H1 (cell line): ENCODE measurements at regions not wholly inside any gene's neighbourhood (a gene's known extent, or its start where the extent isn't known, plus 50 kb on each side); places are given as distances from the start of the nearest gene placed in this dataset.

Experiments
- CTCF ChIA-PET: fragments of 300-600 bp; sonication (Branson Sonifier 250); formaldehyde crosslinking; loops from one replicate; lab custom pipeline; 2021; ENCODE audit not compliant: partially characterized antibody; lab: Charles Lee
- POLR2A ChIA-PET: fragments of 300-600 bp; sonication (Branson Sonifier 250); formaldehyde crosslinking; loops from one replicate; lab custom pipeline; 2021; ENCODE audit warnings: inconsistent platforms; ENCODE audit not compliant: partially characterized antibody; lab: Charles Lee
- DNase-seq, 2 experiments: peaks; one replicate each; pipeline versions ENCODE4 v3.0.0 to v3.0.0-alpha.2; 2010 to 2022; ENCODE audit warnings: low spot score in 2 of 2, low read depth in 1 of 2, mixed read lengths in 1 of 2
- FAIRE-seq: peaks from 2 replicates; lab custom pipeline; 2011; peaks lifted over from hg19 to GRCh38; lab: Jason Lieb, UNC
- H2AFZ ChIP-seq: 2 replicates; pipeline ENCODE4 v1.8.1; 2012; ENCODE audit warnings: low read length, inconsistent platforms
- H2AK5ac ChIP-seq: 2 replicates; pipeline ENCODE4 v1.6.1; 2013; ENCODE audit warnings: low read depth, low read length
- H2BK120ac ChIP-seq: replicated peaks from 2 replicates; pipeline ENCODE3; 2013; ENCODE audit warnings: low read depth, low read length, inconsistent platforms
- H2BK12ac ChIP-seq: 2 replicates; pipeline ENCODE4 v1.6.1; 2013; ENCODE audit warnings: low read depth, low read length
- H2BK15ac ChIP-seq: 2 replicates; pipeline ENCODE4 v1.6.1; 2013; ENCODE audit warnings: low read length
- H2BK20ac ChIP-seq: 2 replicates; pipeline ENCODE4 v1.6.1; 2013; ENCODE audit warnings: low read length
- H2BK5ac ChIP-seq: 2 replicates; pipeline ENCODE4 v1.6.1; 2013; ENCODE audit warnings: low read depth, low read length
- H3K14ac ChIP-seq: 2 replicates; pipeline ENCODE4 v1.6.1; 2013; ENCODE audit warnings: inconsistent platforms; ENCODE audit not compliant: insufficient read length
- H3K18ac ChIP-seq: 2 replicates; pipeline ENCODE4 v1.6.1; 2013; ENCODE audit warnings: low read length; ENCODE audit errors: extremely low read depth
- H3K23ac ChIP-seq: 2 replicates; pipeline ENCODE4 v1.6.1; 2013; ENCODE audit warnings: inconsistent platforms; ENCODE audit not compliant: insufficient read length
- H3K23me2 ChIP-seq: 2 replicates; pipeline ENCODE4 v1.6.1; 2013; ENCODE audit warnings: low read depth, low read length
- H3K27ac ChIP-seq: 2 replicates; pipeline ENCODE4 v1.6.1; 2011; ENCODE audit warnings: low read depth, low read length, inconsistent platforms
- H3K27me3 ChIP-seq, 4 experiments: replicated peaks in 1 of 4; 1 replicate in 1 of 4; 2 replicates in 3 of 4; pipeline versions ENCODE4 v1.6.1 to v1.8.1; 2011 to 2013; ENCODE audit warnings: low read length in 3 of 4, mild to moderate bottlenecking in 3 of 4, inconsistent platforms in 2 of 4, mixed read lengths in 2 of 4, moderate library complexity in 1 of 4; ENCODE audit not compliant: control insufficient read depth in 3 of 4, insufficient read depth in 3 of 4; ENCODE audit errors: extremely low read depth in 1 of 4
- H3K36me3 ChIP-seq, 4 experiments: 2 replicates each; pipeline versions ENCODE4 v1.6.1 to v1.8.1; 2011 to 2013; ENCODE audit warnings: mild to moderate bottlenecking in 4 of 4, low read length in 3 of 4, moderate library complexity in 2 of 4, control low read depth in 1 of 4, inconsistent platforms in 1 of 4; ENCODE audit not compliant: insufficient read depth in 4 of 4, control insufficient read depth in 2 of 4
- H3K4ac ChIP-seq: replicated peaks from 2 replicates; pipeline ENCODE3; 2013; ENCODE audit warnings: low read length, low read depth, mixed read lengths, inconsistent platforms; ENCODE audit not compliant: insufficient read length
- H3K4me1 ChIP-seq, 4 experiments: replicated peaks in 1 of 4; 1 replicate in 1 of 4; 2 replicates in 3 of 4; pipeline versions ENCODE4 v1.6.1 to v1.8.1; 2011 to 2013; ENCODE audit warnings: low read length in 3 of 4, inconsistent platforms in 2 of 4, mixed read lengths in 1 of 4; ENCODE audit not compliant: insufficient read depth in 4 of 4, control insufficient read depth in 3 of 4
- H3K4me2 ChIP-seq, 2 experiments: 2 replicates each; pipeline versions ENCODE4 v1.6.1 to v1.8.1; 2011 to 2013; ENCODE audit warnings: low read depth in 2 of 2, low read length in 2 of 2, control low read depth in 1 of 2, inconsistent platforms in 1 of 2, mild to moderate bottlenecking in 1 of 2; ENCODE audit not compliant: insufficient read depth in 1 of 2
- H3K4me3 ChIP-seq, 4 experiments: fragments of 200-600, 300-600 bp in 1 of 4; sonication (generic), shearing (Covaris generic), sonication (Bioruptor Twin) in 1 of 4; 2 replicates each; pipeline versions ENCODE4 v1.5.1 to v1.8.1; 2011 to 2016; ENCODE audit warnings: low read length in 4 of 4, low read depth in 3 of 4, control low read depth in 2 of 4, inconsistent platforms in 2 of 4, mild to moderate bottlenecking in 2 of 4, mixed read lengths in 1 of 4, moderate library complexity in 1 of 4; ENCODE audit not compliant: insufficient read depth in 2 of 4; ENCODE audit errors: extremely low read depth in 1 of 4
- H3K56ac ChIP-seq: replicated peaks from 2 replicates; pipeline ENCODE3; 2013; ENCODE audit warnings: low read depth, mild to moderate bottlenecking, mixed read lengths, low read length, inconsistent platforms; ENCODE audit not compliant: insufficient read length
- H3K79me1 ChIP-seq: 2 replicates; pipeline ENCODE4 v1.6.1; 2013; ENCODE audit warnings: low read depth, low read length, control low read depth
- H3K79me2 ChIP-seq, 2 experiments: 2 replicates each; pipeline versions ENCODE4 v1.6.1 to v1.8.1; 2012 to 2013; ENCODE audit warnings: low read length in 2 of 2, mild to moderate bottlenecking in 2 of 2, inconsistent platforms in 1 of 2; ENCODE audit not compliant: insufficient read depth in 2 of 2, control insufficient read depth in 1 of 2
- H3K9ac ChIP-seq, 4 experiments: replicated peaks in 1 of 4; 1 replicate in 1 of 4; 2 replicates in 3 of 4; pipeline versions ENCODE4 v1.6.1 to v1.8.1; 2011 to 2013; ENCODE audit warnings: low read depth in 3 of 4, low read length in 3 of 4, control low read depth in 2 of 4, mild to moderate bottlenecking in 2 of 4, moderate library complexity in 2 of 4, inconsistent platforms in 1 of 4; ENCODE audit errors: extremely low read depth in 1 of 4
- H3K9me3 ChIP-seq, 2 experiments: 2 replicates each; pipeline versions ENCODE4 v1.6.1 to v1.8.1; 2012 to 2013; ENCODE audit warnings: mild to moderate bottlenecking in 2 of 2, moderate library complexity in 2 of 2, control low read depth in 1 of 2, inconsistent platforms in 1 of 2, low read depth in 1 of 2, low read length in 1 of 2, mixed read lengths in 1 of 2; ENCODE audit not compliant: insufficient read depth in 2 of 2
- H4K20me1 ChIP-seq, 2 experiments: replicated peaks in 1 of 2; 2 replicates each; pipeline versions ENCODE3 to v1.8.1; 2011 to 2013; ENCODE audit warnings: inconsistent platforms in 2 of 2, low read length in 2 of 2, mild to moderate bottlenecking in 1 of 2; ENCODE audit not compliant: insufficient read depth in 2 of 2, control insufficient read depth in 1 of 2
- H4K5ac ChIP-seq: 2 replicates; pipeline ENCODE4 v1.6.1; 2013; ENCODE audit warnings: low read length, low read depth, mixed read lengths, inconsistent platforms; ENCODE audit not compliant: insufficient read length
- H4K8ac ChIP-seq: 2 replicates; pipeline ENCODE4 v1.8.0; 2013; ENCODE audit warnings: mild to moderate bottlenecking, moderate library complexity, low read length, inconsistent platforms; ENCODE audit not compliant: insufficient read depth; ENCODE audit errors: extremely low read depth
- H4K91ac ChIP-seq: replicated peaks from 2 replicates; pipeline ENCODE3; 2013; ENCODE audit warnings: low read length, mixed read lengths, inconsistent platforms; ENCODE audit not compliant: insufficient read length
- BACH1 ChIP-seq: IDR thresholded peaks from 2 replicates; pipeline ENCODE4 v1.6.1; 2012; ENCODE audit warnings: low read length, improper control_type of control experiment
- CHD2 ChIP-seq: IDR thresholded peaks from 2 replicates; pipeline ENCODE4 v1.6.1; 2012; ENCODE audit warnings: low read length, improper control_type of control experiment
- CTBP2 ChIP-seq: IDR thresholded peaks from 2 replicates; pipeline ENCODE4 v1.7.0; 2011; ENCODE audit warnings: borderline replicate concordance, mild to moderate bottlenecking, moderate library complexity, mixed read lengths, low read length; ENCODE audit not compliant: insufficient read depth, insufficient read length
- EZH2 ChIP-seq: fragments of 200-600 bp; sonication (generic); IDR thresholded peaks from 2 replicates; pipeline ENCODE4 v1.7.1; 2012; ENCODE audit warnings: low read depth, mild to moderate bottlenecking, moderate library complexity, low read length, inconsistent platforms; ENCODE audit not compliant: severe bottlenecking
- GTF2F1 ChIP-seq: IDR thresholded peaks from 2 replicates; pipeline ENCODE4 v1.6.1; 2012; ENCODE audit warnings: low read depth, low read length, improper control_type of control experiment, borderline replicate concordance
- POU5F1 ChIP-seq: IDR thresholded peaks from 2 replicates; pipeline ENCODE4 v1.6.1; 2011; ENCODE audit warnings: low read depth, mild to moderate bottlenecking, low read length, moderate library complexity
- RAD21 ChIP-seq, 2 experiments: IDR thresholded peaks in 1 of 2; conservative IDR thresholded peaks in 1 of 2; 2 replicates each; pipeline ENCODE4 v1.6.1; 2011; ENCODE audit warnings: low read depth in 2 of 2, low read length in 2 of 2, improper control_type of control experiment in 1 of 2, inconsistent platforms in 1 of 2, mild to moderate bottlenecking in 1 of 2, moderate library complexity in 1 of 2
- SIN3A ChIP-seq, 2 experiments: IDR thresholded peaks in 1 of 2; conservative IDR thresholded peaks in 1 of 2; 2 replicates each; pipeline ENCODE4 v1.6.1; 2011 to 2012; ENCODE audit warnings: low read length in 2 of 2, improper control_type of control experiment in 1 of 2, low read depth in 1 of 2, mild to moderate bottlenecking in 1 of 2
- SP2 ChIP-seq: IDR thresholded peaks from 2 replicates; pipeline ENCODE4 v1.6.1; 2012; ENCODE audit warnings: mild to moderate bottlenecking, low read length, inconsistent platforms
- SRF ChIP-seq: IDR thresholded peaks from 2 replicates; pipeline ENCODE4 v1.6.1; 2011; ENCODE audit warnings: mild to moderate bottlenecking, low read depth, low read length, moderate library complexity
- WGBS, 2 experiments: shearing (Covaris generic) in 1 of 2; methylation state at CpG; one replicate each; pipeline versions ENCODE4 v1.1.6 to v1.1.7; 2013 to 2015; ENCODE audit warnings: low lambda C conversion rate in 2 of 2, mixed read lengths in 2 of 2, inconsistent platforms in 1 of 2, low coverage in 1 of 2, missing lambda C conversion rate in 1 of 2; ENCODE audit not compliant: insufficient replicate concordance in 2 of 2, insufficient coverage in 1 of 2, insufficient read length in 1 of 2; ENCODE audit errors: extremely low coverage in 1 of 2, missing lambda C conversion rate in 1 of 2; 5-methylcytosine and 5-hydroxymethylcytosine counted together

GRCh38 chr6:56796196-56796532, 153.5 kb upstream of the DST start:
- H2AK5ac ChIP-seq = no peak overlapping the region
- no peaks in the 10 kb centered on the region for H3K9me3 ChIP-seq
- H3K4me2 ChIP-seq = peak overlapping the region in 1 of 2 experiments; percentile 22; a peak in 1 of 4 replicates
- ChIA-PET CTCF (no interaction called here), POLR2A (interaction anchor here (0.7 to 1.0 kb wide), 2 partner anchors 10 to 52 kb away, joined by 3 to 4 read pairs; no protein-coding TSS in a partner anchor)
- H3K36me3 ChIP-seq = no peaks in the 10 kb centered on the region
- no peak overlapping the region for H2AFZ ChIP-seq
- H3K27ac ChIP-seq = no peak overlapping the region
- no peak overlapping the region for H3K23ac ChIP-seq
- no peak overlapping the region for H3K14ac ChIP-seq
- no peak overlapping the region for H2BK120ac ChIP-seq
- H3K4me1 ChIP-seq = peaks cover 4 to 28% (median 14%) of the 10 kb centered on the region in 4 experiments; a peak in 6 of 7 replicates
- H3K4ac ChIP-seq = no peak overlapping the region
- peaks cover 0 to 85% of the 10 kb centered on the region in 2 experiments; a peak in 3 of 4 replicates for H3K79me2 ChIP-seq
- no peak overlapping the region for H4K8ac ChIP-seq
- FAIRE-seq (no peak), DNase-seq (no peak)
- H4K91ac ChIP-seq = no peak overlapping the region
- H4K20me1 ChIP-seq = no peaks in the 10 kb centered on the region
- 90% methylated on average over 1 of the region's 1 CpG; no CpG with 5 or more reads in 1 of the 2 experiments for WGBS, 2 experiments
- no peak overlapping the region for H3K56ac ChIP-seq
- H2BK12ac ChIP-seq = no peak overlapping the region; the same call in 1 of the 2 replicates
- no peak overlapping the region for H3K9ac ChIP-seq
- H2BK20ac ChIP-seq = no peak overlapping the region
- peak overlapping the region; percentile 75; the same call in 1 of the 2 replicates for H2BK5ac ChIP-seq
- H3K79me1 ChIP-seq = no peaks in the 10 kb centered on the region; the same call in 1 of the 2 replicates
- H3K18ac ChIP-seq = no peak overlapping the region
- no peak overlapping the region for H3K4me3 ChIP-seq
- H2BK15ac ChIP-seq = no peak overlapping the region
- H3K27me3 ChIP-seq = no peaks in the 10 kb centered on the region
- H3K23me2 ChIP-seq = no peaks in the 10 kb centered on the region
- H4K5ac ChIP-seq = peak overlapping the region; percentile 22
- TF ChIP-seq SP2 (no peak), CHD2 (no peak), BACH1 (no peak), SRF (no peak), GTF2F1 (no peak), SIN3A (conservative IDR thresholded peaks at IDR 0.05 in 1 of 2, IDR thresholded peaks at IDR 0.05 in 1 of 2; ENCODE audit: low read depth in 1 of 2, low read length in 2 of 2) (no peak), CTBP2 (no peak), POU5F1 (no peak), RAD21 (IDR thresholded peaks at IDR 0.05 in 1 of 2, conservative IDR thresholded peaks at IDR 0.05 in 1 of 2; ENCODE audit: low read depth in 2 of 2, low read length in 2 of 2) (no peak), EZH2 (no peak)
